Natural killer cell (primary cell): ENCODE measurements at regions not wholly inside any gene's neighbourhood (a gene's known extent, or its start where the extent isn't known, plus 50 kb on each side); places are given as distances from the start of the nearest gene placed in this dataset.

Experiments
- ATAC-seq, 3 donors: fragments of 150-1000 bp in 2 of 3; fragments of 200-7000 bp in 1 of 3; cut with Tn5 transposase; 1 replicate in 1 of 3; 2 replicates in 2 of 3; pipeline ENCODE4 v1.10.0; 2021; ENCODE audit warnings: mild to moderate bottlenecking in 2 of 3, moderate library complexity in 2 of 3
- DNase-seq, 2 donors: peaks; one replicate each; pipeline versions ENCODE4 v3.0.0 to v3.0.0-alpha.2; 2013 to 2021; ENCODE audit warnings: mixed read lengths in 1 of 2
- H3K27ac ChIP-seq: one replicate; pipeline ENCODE4 v1.5.1; 2013; ENCODE audit warnings: mild to moderate bottlenecking, low read length
- H3K27me3 ChIP-seq: one replicate; pipeline ENCODE4 v1.6.1; 2013; ENCODE audit warnings: low read length; ENCODE audit not compliant: control insufficient read depth, insufficient read depth
- H3K36me3 ChIP-seq: one replicate; pipeline ENCODE4 v1.6.1; 2013; ENCODE audit warnings: low read length; ENCODE audit not compliant: control insufficient read depth, insufficient read depth
- H3K4me1 ChIP-seq: one replicate; pipeline ENCODE4 v1.6.1; 2013; ENCODE audit warnings: low read length; ENCODE audit not compliant: control insufficient read depth, insufficient read depth
- H3K4me3 ChIP-seq: one replicate; pipeline ENCODE4 v1.5.1; 2013; ENCODE audit warnings: low read length
- H3K9me3 ChIP-seq: one replicate; pipeline ENCODE4 v1.6.1; 2013; ENCODE audit warnings: low read length; ENCODE audit not compliant: control insufficient read depth, insufficient read depth
- H3K27ac Mint-ChIP-seq, 2 donors: one replicate each; pipeline ENCODE4 v1.8.0; 2022; ENCODE audit warnings: mild to moderate bottlenecking in 2 of 2, mixed read lengths in 2 of 2, moderate library complexity in 1 of 2
- H3K27me3 Mint-ChIP-seq, 2 donors: one replicate each; pipeline ENCODE4 v1.8.0; 2022; ENCODE audit warnings: low read depth in 2 of 2, mixed read lengths in 2 of 2
- H3K36me3 Mint-ChIP-seq: one replicate; pipeline ENCODE4 v1.8.0; 2022; ENCODE audit warnings: mixed read lengths
- H3K4me1 Mint-ChIP-seq, 2 donors: one replicate each; pipeline ENCODE4 v1.8.0; 2022; ENCODE audit warnings: mixed read lengths in 2 of 2
- H3K4me3 Mint-ChIP-seq: one replicate; pipeline ENCODE4 v1.8.0; 2022; ENCODE audit warnings: mild to moderate bottlenecking, moderate library complexity, mixed read lengths
- H3K9me3 Mint-ChIP-seq, 2 donors: one replicate each; pipeline ENCODE4 v1.8.0; 2022; ENCODE audit warnings: mixed read lengths in 2 of 2
- WGBS: methylation state at CpG from one replicate; pipeline ENCODE4 v1.1.7; 2013; ENCODE audit warnings: missing lambda C conversion rate; ENCODE audit not compliant: insufficient coverage; 5-methylcytosine and 5-hydroxymethylcytosine counted together
- intact Hi-C: fragments of 100-400 bp; cut with micrococcal nuclease; formaldehyde crosslinking; loops from one replicate; pipeline ENCODE4 v1.14.2; 2022
- TF ChIP-seq, protein P1 (sequence below): fragments of 200-600 bp; IDR thresholded peaks from one replicate; pipeline ENCODE4 v1.8.0; 2022; ENCODE audit warnings: antibody characterized with exemption

DNA sequence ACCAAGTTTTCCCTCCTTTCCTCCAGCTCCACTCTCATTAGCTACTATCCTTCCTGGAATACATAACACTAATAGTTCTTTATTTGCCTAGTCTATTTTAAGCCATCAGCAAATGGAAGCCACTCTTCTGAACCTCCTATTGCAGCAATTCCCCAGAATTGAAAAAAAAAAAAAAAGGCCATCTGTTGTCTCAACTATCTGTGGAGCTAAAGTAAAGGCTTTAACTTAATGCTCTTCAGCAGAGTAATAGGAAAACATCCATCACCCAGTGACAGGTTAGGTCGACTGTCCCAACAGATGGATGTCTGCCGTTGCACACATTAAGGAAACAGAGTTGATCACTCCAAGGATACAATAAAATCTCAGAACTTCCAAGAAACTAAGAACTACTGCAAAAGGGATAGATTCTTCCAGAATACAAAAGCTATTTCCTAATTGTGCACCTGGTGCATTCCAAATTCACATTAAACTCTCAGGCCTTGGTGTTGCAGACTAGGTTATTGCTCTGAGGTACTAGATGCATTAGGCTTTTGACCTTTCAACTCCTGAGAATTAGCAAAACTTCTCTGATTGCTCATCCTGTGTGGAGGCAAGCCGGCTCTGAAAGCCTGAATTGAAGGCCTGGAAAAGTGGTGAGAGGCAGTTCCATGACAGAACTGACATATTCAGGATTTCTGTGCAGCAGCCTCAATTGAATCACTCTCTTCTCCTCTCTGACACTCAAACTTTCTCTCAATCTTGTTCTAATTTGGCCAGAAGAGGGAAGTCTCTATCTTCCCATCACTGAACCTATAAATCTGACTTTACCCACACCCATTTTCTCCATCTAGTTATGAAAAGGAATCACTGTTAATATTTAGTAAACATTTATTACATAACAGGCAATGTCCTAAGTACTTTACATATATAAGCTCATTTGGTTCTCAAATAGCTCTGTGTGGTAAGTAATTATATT lies 238.4 kb upstream of the HMGA2 start:
- Mint-ChIP-seq H3K36me3 (no peaks in the 10 kb centered on the region), H3K4me3 (no peak overlapping the region), H3K27ac (no peak overlapping the region), H3K27me3 (peaks cover 0 to 6% of the 10 kb centered on the region in 2 donors), H3K9me3 (no peaks in the 10 kb centered on the region), H3K4me1 (no peaks in the 10 kb centered on the region)
- H3K27me3 ChIP-seq: no peaks in the 10 kb centered on the region
- ATAC-seq (no peak), DNase-seq (no peak)
- H3K4me1 ChIP-seq: no peaks in the 10 kb centered on the region
- no peak overlapping the region for H3K27ac ChIP-seq
- no peaks in the 10 kb centered on the region for H3K9me3 ChIP-seq
- no peaks in the 10 kb centered on the region for H3K36me3 ChIP-seq
- intact Hi-C loops: no loop called here
- TF ChIP-seq, protein P1, sequence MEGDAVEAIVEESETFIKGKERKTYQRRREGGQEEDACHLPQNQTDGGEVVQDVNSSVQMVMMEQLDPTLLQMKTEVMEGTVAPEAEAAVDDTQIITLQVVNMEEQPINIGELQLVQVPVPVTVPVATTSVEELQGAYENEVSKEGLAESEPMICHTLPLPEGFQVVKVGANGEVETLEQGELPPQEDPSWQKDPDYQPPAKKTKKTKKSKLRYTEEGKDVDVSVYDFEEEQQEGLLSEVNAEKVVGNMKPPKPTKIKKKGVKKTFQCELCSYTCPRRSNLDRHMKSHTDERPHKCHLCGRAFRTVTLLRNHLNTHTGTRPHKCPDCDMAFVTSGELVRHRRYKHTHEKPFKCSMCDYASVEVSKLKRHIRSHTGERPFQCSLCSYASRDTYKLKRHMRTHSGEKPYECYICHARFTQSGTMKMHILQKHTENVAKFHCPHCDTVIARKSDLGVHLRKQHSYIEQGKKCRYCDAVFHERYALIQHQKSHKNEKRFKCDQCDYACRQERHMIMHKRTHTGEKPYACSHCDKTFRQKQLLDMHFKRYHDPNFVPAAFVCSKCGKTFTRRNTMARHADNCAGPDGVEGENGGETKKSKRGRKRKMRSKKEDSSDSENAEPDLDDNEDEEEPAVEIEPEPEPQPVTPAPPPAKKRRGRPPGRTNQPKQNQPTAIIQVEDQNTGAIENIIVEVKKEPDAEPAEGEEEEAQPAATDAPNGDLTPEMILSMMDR: no peak
- WGBS: 34% methylated on average over 3 of the region's 3 CpGs
- H3K4me3 ChIP-seq: no peak overlapping the region

DNA sequence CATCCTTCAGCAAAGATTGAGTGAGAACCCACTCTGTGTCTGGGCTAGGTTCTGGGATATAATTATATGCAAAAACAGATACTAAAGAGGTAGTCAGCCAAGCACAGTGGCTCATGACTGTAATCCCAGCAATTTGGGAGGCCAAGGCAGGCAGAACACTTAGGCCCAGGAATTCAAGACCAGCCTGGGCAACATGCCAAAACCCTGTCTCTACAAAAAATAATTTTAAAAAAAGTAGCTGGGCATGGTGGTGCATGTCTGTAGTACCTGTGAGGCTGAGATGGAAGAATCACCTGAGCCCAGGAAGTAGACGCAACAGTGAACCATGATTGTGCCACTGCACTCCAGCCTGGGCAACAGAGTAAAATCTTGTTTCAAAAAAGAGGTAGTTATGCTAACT lies 237.5 kb upstream of the HMGA2 start:
- no peak overlapping the region for H3K27ac Mint-ChIP-seq
- H3K4me3 ChIP-seq: no peak overlapping the region
- no peaks in the 10 kb centered on the region for H3K36me3 ChIP-seq
- ATAC-seq (no peak), DNase-seq (no peak)
- H3K4me1 Mint-ChIP-seq: no peaks in the 10 kb centered on the region
- H3K4me1 ChIP-seq: no peaks in the 10 kb centered on the region
- intact Hi-C loops: no loop called here
- TF ChIP-seq, protein P1: no peak
- no peak overlapping the region for H3K4me3 Mint-ChIP-seq
- WGBS: 97% methylated on average over 1 of the region's 1 CpG
- no peaks in the 10 kb centered on the region for H3K9me3 ChIP-seq
- H3K27ac ChIP-seq: no peak overlapping the region
- peaks cover 4 to 6% of the 10 kb centered on the region in 2 donors for H3K27me3 Mint-ChIP-seq
- H3K36me3 Mint-ChIP-seq: no peaks in the 10 kb centered on the region
- H3K27me3 ChIP-seq: no peaks in the 10 kb centered on the region
- no peaks in the 10 kb centered on the region for H3K9me3 Mint-ChIP-seq

DNA sequence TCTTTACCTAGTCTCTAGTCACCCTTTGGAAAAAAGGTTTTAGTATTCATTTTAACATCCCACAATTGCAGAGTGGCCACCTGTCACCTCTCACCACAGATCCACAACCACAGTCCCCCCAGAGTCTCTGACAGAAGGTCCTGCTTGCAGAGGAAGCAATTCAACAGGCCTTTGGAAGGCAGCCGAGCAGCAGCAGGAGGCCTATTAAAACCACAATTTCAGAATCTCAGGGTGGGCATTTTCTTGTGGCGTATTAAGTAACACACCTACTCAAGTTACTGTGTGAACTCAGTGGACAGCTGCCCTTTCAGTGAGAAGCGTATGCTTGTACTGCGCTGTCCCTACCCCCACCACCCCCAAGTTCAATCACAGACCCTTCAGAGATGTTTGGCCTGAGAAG lies 234.0 kb upstream of the HMGA2 start:
- H3K4me3 Mint-ChIP-seq: no peak overlapping the region
- no peak for ATAC-seq

More for the DNA sequence above, 234.0 kb upstream of the HMGA2 start:
- no peaks in the 10 kb centered on the region for H3K36me3 ChIP-seq
- TF ChIP-seq, protein P1: no peak
- no peaks in the 10 kb centered on the region for H3K9me3 ChIP-seq
- H3K27me3 ChIP-seq: no peaks in the 10 kb centered on the region
- Mint-ChIP-seq H3K27ac (no peak overlapping the region), H3K9me3 (no peaks in the 10 kb centered on the region), H3K4me1 (no peaks in the 10 kb centered on the region), H3K36me3 (no peaks in the 10 kb centered on the region), H3K27me3 (peaks cover 6 to 29% of the 10 kb centered on the region in 2 donors)
- H3K4me1 ChIP-seq: no peaks in the 10 kb centered on the region
- H3K4me3 ChIP-seq: no peak overlapping the region
- WGBS: 45% methylated on average over 2 of the region's 4 CpGs
- no peak for DNase-seq
- H3K27ac ChIP-seq: no peak overlapping the region
- intact Hi-C loops: no loop called here
